Stimulated activated CD4-positive, alpha-beta T cell treated with anti-CD3 and anti-CD28 coated beads, Interleukin-15, amount 100 ng/mL, for 24 hours (primary cell): ENCODE measurements at regions not wholly inside any gene's neighbourhood (a gene's known extent, or its start where the extent isn't known, plus 50 kb on each side); places are given as distances from the start of the nearest gene placed in this dataset.

Experiments
- DNase-seq: peaks from one replicate; pipeline ENCODE4 v3.0.0-alpha.2; 2020

DNA sequence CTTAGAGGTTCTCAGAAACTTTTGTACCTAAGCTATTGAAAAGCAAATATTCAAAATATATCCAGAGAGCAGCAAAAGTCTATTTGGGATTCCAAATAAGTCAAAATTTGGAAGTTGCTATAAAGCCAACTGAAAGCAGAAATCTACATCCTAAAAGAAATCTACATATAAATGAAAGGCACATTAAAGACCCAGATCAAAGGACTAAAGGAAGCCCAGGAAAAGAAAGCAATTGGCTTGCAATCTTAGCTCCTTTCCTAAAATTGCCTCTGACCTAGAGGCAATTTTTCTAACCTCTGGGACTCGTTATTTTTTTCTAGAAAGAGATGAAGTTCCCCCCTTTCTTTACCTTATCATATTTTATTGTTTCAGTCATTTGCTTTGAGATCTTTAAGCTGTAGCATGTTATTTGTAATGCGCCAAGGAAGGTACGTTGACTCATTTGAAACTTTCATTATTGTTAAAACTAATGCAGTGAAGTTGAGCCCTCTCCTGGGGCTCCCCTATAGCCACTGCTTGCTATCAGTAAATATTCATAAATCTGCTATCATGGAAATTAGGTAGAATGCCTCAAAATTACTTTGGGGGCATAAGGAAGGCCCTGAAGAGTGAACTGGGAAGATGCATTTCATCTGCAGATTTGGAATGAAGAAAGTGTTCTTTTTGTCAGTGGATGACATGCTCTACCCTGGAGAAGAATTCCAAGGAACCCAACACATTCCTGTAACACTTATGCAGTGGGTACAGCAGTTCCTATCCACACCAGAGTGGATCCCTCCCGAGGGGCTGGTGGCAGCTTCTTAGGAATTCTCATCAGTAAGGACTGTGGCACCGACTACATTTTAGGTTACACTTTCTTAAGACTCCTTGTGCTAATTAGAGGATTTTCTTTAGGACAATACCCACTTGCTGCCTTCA is 177.8 kb upstream of the IGFBP7 start:
- no peak for DNase-seq

DNA sequence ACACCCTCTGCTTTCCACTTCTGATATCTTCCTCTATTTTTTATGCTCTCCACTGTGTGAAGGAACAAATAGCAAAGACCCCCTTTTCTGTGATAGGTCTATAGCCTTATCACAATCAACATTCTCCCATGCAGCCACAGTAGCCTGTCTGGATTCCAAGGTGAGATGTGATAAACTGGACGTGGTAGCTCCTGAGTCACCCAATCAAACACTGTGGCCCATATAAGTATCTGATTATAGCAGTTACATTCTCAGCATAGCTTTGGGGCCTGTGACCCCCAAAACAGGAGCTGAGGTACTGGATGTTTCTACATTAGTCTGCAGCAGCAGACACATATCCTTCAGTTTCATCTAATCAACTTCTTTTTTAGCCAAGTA is 172.7 kb upstream of the IGFBP7 start:
- no peak for DNase-seq

DNA sequence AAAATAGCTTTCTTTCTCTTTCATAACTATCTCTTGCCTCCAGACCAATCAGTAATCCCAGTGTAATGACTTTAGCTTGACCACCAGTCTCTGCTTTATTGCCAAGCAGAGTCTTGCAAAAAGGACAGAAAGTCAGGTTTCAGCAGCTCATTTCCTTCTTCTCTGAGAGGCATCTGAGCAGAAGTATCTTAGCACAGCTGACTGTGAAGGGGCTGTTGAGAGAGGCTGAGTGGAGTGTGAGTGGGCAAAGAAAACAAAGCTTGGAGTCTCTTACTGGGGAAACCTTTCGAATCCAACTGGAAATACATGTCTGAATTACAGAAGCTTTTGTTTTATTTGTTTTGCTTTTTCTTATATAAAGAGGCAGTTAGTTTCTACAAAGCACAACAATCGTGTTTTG is 170.3 kb upstream of the IGFBP7 start:
- no peak for DNase-seq

DNA sequence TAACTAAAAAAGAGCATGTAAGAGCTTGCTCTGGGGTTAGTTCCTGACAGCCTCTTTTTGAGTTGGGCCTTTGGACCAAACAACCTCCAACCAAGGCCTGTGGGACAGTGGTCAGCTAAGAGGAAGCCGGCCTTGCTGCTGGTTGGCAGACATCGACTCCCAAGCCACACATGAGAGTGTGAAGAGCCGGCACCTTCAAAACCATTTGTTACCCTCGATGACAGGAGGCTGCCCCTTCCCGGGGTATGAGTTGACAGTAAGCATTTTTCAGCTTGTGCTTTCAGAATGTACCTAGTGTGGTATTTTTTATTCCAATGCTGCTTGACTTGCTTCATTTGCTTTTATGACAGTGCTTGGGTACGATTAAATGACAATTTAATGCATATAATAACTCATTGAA is 168.6 kb upstream of the IGFBP7 start:
- DNase-seq, result no peak

DNA sequence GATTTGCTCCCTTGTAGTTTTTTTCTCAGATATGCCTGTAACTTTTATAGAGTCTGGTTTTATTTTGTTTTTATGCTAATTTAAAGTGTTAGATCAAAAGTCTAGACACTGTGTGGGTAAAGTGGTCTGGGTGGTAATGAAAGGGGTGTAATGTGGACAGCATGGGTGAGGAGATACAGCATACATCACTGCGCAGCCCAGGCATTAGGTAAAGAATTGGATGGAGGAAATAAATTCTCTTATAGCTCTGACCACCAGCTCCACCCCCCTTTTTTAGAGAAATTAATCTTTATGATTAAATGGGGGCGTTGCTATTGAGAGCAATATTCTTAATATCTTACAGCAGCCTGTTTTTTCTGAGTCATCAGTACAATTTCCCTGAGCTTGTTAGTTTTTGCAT is 163.9 kb upstream of the IGFBP7 start:
- no peak for DNase-seq

DNA sequence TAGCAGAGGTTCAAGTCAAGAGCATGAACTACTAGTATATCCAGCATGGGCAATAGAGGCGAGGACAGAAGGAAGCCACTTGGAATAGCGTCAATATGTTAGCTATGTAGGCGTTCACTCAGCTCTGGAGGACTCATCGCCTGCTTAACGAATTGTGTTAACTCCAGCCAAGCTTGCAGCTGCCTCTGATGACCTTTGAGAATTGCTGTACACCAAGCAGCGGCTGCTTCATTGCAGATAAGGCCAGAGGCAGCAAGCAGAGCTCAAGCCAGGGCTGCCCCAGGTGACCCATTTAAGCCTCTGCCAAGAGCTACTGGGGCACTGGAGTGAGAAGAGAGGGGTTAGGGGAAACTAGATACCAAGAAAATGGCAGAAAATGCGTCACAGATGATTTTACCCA is 160.2 kb upstream of the IGFBP7 start:
- DNase-seq, result no peak

DNA sequence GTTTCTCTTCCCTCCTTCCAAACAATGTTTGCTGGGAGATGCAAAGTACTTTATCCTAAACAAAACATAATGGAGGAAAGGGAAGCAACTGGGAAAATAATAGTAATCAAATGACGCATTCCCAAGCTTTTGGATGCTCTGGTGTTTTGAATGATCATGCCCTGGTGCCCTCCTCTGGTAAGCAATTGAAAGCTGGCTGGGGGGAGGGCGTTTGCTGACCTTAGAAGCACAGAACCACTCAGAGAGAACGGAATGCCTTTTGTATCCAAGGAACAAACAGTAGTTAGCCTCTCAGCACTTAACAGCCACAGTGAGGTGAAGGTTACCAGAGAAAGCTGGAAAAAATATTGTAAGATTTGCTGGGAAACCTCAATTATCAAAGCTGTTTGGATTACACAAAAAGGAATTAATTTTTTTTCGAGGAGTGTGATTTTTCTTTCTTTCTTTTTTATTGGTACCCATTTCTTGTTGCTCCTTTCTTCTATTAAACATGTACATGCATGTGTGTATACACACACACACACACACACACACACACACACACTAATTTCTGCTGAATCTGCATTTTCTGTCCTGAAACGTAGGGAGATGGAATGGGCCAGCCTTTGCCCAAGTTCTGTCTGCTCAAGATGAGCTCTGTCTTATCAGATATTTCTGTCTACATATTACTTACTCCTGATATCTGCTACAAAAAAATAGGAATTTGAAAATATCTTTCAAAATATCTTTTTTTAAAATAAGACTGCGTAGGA is 155.8 kb upstream of the IGFBP7 start:
- no peak for DNase-seq

DNA sequence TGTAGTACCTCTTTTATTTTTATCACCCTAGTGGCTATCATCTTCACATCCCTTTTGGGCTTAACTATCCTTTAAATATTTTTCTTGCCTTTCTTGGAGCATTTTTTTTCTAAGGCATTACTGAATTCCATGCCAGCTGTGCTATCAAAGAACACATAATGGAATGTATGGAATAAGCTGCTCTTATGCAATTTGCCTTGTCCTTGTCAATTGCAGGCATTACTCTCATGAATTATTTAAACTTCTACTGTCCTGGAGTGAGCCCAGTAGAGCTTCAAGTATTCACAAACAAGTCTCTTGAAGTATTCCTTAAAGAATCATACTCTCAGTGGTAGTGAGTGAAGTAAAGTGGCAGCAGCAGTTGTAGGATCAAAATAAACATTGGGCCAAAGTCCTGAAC is 144.6 kb upstream of the IGFBP7 start:
- no peak for DNase-seq

DNA sequence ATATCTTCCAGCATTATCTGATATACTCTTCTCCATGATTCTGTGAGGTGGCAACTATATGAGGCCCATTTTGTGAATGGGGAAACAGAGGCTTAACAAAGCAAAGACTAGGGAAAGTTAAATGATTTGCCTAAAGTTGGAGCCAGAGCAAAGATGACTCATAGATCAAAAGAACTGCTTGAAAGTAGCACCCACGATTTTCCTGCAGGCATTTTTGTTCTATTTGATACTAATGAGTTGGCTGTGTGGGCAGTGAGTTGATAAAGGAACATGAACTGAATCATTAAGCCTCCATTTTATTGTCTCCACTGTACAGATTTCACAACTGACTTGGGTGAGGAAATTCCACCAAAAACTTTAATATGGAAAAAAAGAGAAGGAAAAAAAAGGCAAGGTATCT is 138.9 kb upstream of the IGFBP7 start:
- no peak for DNase-seq

DNA sequence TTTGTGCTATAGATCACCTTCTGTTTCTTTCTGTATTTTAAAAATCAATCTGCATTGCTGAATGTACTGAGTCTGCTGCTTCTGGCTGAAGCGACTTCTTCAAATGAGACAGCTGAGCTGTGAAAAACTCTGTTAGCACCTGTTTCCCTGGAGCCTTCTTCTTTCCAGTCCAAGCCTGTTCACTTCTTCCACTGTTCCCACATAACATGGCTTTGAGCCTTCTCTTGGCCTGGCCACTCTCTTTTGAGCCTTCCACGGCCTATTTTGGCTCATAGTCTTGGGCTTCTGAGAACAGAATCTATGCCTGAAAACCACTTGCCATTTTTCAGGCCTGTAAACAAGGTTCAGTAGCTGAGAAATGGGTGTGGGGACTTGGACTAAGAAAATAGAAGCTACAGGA is 132.9 kb upstream of the IGFBP7 start:
- no peak for DNase-seq

DNA sequence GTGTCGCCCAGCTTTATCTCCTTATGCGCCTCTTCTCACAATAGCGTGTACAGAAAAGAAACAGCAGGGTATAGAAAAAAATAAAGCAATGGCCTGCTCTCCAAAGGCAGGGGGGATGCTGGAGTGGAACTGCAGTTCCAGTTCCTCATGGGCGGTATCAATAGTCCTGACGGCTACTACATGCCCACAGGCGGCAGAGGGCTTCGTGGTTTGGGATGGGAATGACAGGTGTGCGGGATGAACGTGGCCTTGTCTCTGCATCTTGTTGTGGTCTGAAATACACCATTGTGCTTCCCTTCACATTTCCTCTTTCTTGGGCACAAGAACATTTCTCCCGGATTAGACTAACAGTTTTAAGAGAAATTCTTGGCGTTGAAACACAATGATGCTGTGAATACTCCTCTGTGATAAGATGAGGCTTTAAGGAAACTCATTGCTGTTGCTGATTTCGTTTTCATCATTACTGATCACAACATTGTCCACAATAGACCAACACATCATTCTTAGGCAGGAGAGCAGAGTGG is 124.1 kb upstream of the IGFBP7 start:
- DNase-seq, result no peak

DNA sequence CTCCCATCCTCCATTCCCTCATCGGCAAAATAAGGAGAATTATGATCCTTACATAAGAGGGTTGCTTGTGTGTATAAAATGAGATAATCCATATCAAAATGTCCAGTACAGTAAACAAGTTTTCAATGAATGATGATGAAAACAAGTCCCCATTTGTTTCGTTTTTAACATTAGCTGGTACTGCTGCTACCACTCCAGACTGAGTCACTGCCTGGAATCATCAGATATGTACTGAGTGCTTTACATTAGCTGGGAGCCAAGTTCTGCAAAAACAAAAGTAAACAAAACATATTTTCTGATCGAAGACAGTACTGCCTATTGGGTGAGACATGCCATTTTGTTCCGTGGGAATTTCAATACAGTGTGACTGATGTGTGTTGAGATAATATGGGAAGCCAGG is 123.2 kb upstream of the IGFBP7 start:
- no peak for DNase-seq

DNA sequence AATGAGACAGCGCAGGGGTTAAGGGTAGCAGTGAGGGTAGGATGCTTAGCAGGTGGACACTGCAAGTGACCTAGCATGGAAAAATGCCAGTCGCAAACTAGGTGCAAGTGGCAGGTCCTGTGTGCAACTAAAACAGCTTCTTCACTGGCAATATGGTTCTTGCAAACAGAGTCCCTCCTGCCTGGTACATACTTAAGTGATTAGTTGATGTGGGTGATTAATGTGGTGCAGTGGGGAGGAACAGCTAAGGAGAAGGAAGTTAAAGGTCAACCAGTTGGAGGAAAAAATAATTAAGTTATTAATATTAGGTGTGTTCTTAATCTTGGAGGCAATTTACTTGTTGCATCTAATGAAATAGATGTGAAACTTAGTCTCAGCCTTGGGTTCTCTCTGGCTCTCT is 121.6 kb upstream of the IGFBP7 start:
- no peak for DNase-seq

DNA sequence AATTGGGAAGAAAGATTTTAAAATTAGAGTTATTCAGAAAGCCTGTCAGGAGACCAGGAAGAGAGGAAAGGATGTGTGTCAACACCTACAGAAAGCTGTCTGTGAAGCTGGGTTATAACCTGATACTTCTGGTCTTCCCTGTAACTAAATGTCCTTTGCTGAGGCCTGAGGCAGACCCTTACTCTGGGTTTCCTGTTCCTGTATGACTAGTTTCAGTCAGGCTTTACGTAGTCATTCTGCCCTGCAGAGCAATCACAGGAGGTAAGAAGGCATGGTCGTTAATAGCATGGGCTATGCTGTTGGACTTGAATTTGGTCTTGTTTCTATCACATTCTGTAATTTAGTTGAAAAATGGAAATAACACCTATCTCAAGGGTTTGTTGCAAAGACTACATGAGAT is 110.5 kb upstream of the IGFBP7 start:
- no peak for DNase-seq

DNA sequence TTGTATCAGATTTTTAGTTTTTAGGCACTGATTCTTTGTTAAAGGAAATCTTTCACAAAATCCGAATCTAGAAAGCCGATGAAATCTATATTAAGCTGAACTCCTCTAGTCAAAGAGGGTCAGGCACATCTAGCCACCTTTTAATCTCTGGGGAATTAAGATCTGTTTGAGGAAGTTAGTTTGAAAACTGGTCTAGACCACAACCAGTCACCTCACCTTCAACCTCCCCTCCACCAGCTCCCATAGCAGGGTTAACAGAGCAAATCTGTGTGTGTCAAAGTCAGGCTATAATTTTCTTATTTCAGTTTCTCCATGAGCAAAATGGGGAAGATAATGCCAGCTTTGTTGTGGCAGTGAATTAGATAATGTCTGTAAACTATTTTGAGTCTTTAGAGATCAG is 110.0 kb upstream of the IGFBP7 start:
- DNase-seq, result no peak

DNA sequence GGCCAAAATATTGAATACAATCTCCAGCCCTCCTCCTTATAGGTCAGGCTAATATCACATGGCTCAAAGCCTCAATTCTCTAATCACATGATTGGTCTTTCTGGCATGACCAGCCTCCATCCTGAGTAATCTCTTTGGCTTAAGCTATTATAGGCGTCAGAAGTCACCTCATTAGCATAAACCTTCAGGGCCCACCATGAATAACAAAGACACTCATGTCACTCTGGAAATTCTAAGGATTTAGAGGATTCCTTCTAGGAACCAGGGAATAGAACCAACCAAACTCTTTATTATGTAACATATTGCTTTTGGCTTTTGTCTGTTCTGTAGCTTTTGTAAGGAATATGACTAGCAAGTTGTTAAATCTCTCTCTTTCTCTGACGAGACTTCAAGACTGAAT is 109.2 kb upstream of the IGFBP7 start:
- DNase-seq, result no peak

DNA sequence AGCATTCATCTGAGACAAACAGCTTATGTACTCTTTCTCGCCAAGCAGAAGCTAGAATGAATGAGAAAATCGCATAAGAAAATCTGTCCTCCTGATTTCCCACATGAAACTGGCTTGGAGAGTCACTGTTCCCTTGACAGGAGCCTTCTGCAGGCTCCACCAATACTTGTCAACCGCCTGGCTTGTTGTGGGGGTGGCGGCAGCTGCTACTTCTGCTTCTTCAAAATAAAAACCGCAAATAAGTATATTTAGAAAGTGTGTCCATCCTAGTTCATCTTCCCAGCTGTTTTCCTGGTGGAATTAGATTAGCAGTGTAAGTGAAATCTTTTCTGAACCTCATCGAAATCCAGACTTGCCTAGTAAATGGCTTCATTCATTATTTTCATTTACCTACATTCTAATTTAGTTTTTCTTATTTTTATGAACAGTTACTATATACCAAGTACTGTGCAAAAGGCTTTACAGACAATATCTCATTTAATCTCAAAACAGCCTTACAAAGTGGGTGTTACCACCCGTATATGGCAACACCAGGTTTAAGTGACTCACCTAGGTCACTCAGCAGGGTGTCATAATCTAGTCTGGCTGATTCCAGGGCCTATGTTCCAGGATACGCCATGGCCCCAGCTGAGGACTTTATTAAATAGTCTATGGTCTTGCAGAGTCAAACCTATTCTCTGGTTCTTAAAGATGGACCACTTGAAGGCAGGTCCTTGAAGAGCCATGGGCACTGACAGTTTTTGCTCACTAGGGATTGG is 104.6 kb upstream of the IGFBP7 start:
- DNase-seq, result no peak

DNA sequence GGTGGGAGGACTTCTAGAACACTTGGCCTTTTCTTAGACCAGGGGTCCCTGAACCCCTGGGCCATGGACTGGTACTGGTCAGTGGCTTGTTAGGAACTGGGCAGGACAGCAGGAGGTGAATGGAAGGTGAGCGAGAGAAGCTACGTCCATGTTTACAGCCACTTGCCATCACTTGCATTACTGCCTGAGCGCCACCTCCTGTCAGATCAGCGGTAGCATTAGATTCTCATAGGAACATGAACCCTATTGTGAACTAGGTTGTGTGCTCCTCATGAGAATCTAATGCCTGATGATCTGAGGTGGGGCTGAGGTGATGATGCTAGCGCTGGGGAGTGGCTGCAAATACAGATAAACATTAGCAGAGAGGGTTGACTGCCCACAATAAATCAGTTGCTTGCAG is 100.9 kb upstream of the IGFBP7 start:
- no peak for DNase-seq

DNA sequence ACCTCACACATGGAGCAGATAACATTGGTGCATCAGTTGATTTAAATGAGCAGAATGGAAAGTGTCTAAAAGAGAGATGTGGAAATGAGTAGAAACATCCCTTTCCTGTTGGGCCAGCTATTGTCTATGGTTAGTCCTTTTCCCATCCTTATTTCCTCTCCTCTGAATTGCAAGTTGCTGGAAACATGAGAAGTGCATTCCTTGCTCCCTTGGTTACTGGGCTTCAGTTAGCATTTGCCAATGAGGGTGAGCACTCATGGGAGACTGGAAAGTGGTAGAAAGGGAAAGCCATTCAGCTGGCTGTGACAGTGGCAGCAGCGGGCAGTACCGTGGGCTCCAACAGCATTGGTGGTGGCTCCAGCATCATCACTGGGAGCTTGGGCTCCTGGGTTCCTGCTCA is 96.0 kb upstream of the IGFBP7 start:
- no peak for DNase-seq

DNA sequence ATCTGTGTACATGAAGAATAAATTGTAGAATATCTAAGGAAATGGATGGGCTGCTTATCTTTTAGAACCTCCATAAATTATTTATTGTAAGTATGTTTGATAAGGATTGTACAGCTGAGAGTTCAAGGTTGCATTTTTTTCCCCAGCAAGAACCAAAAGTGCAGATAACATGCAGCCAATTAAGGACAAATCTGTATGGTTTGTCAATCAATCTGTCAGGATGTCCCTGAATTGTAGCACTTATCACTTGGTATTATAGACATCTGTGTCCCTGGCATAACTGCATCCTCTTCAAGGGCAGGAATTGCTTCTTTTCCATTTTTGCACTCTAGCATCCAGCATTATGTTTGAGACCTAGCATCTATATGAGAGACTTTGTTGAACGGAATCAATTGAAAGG is 95.4 kb upstream of the IGFBP7 start:
- DNase-seq, result no peak

DNA sequence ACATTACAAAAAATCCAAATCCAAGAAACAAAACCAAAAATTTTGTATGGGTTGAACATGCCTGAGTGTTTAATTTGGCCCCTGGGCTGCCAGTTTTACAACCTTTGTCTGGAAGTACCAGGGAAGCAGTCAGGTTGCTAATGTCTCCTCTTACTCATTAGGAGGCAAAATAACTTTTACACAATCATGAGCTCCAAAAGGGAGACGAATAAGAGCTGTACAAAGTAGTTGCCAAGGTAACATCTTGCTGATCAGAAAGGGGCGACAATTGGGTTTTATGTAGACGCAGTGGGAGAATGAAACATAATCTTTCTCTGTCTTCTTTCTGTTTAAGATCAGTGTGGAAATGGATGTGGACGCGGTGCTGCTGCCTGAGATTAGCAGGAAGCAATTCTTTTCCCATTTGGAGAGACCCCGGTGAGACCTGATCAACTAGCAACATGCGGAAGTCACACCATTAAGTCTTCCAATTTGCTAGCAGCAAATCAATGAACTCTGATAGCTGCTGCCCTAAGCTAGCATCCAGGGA is 90.7 kb upstream of the IGFBP7 start:
- DNase-seq, result no peak

DNA sequence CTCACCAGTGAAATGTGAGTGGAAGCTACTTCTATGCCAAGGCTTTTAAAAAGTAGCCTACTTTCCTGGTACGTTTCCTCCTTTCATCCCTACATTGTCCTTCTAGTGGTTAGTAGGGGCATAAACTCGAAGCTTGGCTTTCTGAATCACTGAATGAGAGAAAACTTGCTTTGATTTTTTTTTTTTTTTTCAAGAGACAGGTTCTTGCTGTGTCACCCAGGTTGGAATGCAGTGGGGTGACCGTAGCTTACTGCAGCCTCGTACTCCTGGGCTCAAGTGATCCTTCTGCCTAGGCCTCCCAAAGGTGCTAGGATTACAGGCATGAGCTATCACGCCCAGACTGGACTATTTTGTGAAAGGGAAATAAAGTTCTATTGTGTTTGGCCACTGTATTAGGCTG is 89.1 kb upstream of the IGFBP7 start:
- DNase-seq, result no peak

DNA sequence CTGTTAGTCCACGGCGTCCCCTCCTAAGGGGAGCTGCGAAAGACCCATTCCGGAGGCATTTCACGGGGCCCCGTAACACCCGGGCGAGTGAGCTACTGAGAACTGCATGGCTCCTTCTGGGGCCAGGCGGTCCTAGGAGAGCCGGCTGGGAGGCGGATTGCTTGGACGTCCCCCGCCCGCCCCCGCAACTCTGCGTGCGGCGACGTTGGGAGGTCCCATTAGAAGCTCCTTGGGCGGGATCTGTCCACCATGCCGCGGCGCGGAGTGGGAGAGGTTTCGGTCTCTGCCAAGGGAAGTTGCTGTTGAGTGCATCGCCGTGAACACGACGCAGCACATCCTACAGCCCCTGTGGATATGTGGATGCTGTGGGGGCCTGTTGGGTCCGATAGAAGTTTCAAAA is 85.4 kb upstream of the IGFBP7 start:
- no peak for DNase-seq
